Activated naive CD8-positive, alpha-beta T cell treated with anti-CD3 and anti-CD28 coated beads, Interleukin-2, amount 10 ng/mL, durations not matched to agents 7 days and 5 days (primary cell): ENCODE measurements at regions not wholly inside any gene's neighbourhood (a gene's known extent, or its start where the extent isn't known, plus 50 kb on each side); places are given as distances from the start of the nearest gene placed in this dataset.
A peak's percentile ranks its signal among the peaks of the same experiment; 100 is the strongest.

Experiments used
- ATAC-seq: fragments of 150-1000 bp; cut with Tn5 transposase; one replicate; pipeline ENCODE4 v1.10.0; 2021; ENCODE audit warnings: low read depth, moderate library complexity
- POLR2A ChIA-PET: fragments of 350-600 bp; sonication (Branson Sonifier 250); formaldehyde crosslinking; loops from one replicate; lab custom pipeline; 2021; ENCODE audit warnings: antibody characterized with exemption; lab: Charles Lee
- DNase-seq: peaks from one replicate; pipeline ENCODE4 v3.0.0; 2021
- H3K27ac Mint-ChIP-seq: one replicate; pipeline ENCODE4 v1.8.0; 2022; ENCODE audit warnings: mild to moderate bottlenecking, mixed read lengths
- H3K27me3 Mint-ChIP-seq: one replicate; pipeline ENCODE4 v1.8.0; 2022; ENCODE audit warnings: mild to moderate bottlenecking, moderate library complexity, mixed read lengths
- H3K36me3 Mint-ChIP-seq: one replicate; pipeline ENCODE4 v1.8.0; 2021; ENCODE audit warnings: mild to moderate bottlenecking, mixed read lengths
- H3K4me1 Mint-ChIP-seq: one replicate; pipeline ENCODE4 v1.8.0; 2021; ENCODE audit warnings: mixed read lengths
- H3K4me3 Mint-ChIP-seq: one replicate; pipeline ENCODE4 v1.8.0; 2022; ENCODE audit warnings: mild to moderate bottlenecking, moderate library complexity, mixed read lengths
- H3K9me3 Mint-ChIP-seq: one replicate; pipeline ENCODE4 v1.8.0; 2021; ENCODE audit warnings: mixed read lengths

GRCh38 chr12:34387711-34388635 is 365.7 kb downstream of the ALG10 start:
- H3K36me3 Mint-ChIP-seq: no peaks in the 10 kb centered on the region
- H3K9me3 Mint-ChIP-seq: peaks cover 6% of the 10 kb centered on the region
- no peak overlapping the region for H3K27ac Mint-ChIP-seq
- DNase-seq (no peak), ATAC-seq (no peak)
- H3K4me3 Mint-ChIP-seq: no peak overlapping the region
- no peaks in the 10 kb centered on the region for H3K27me3 Mint-ChIP-seq
- no peaks in the 10 kb centered on the region for H3K4me1 Mint-ChIP-seq
- POLR2A ChIA-PET: no interaction called here

GRCh38 chr12:34388636-34389377 is 366.5 kb downstream of the ALG10 start:
- Mint-ChIP-seq H3K9me3 (peaks cover 6% of the 10 kb centered on the region), H3K4me1 (no peaks in the 10 kb centered on the region), H3K36me3 (no peaks in the 10 kb centered on the region), H3K4me3 (no peak overlapping the region), H3K27ac (no peak overlapping the region), H3K27me3 (no peaks in the 10 kb centered on the region)
- DNase-seq (no peak), ATAC-seq (no peak)
- POLR2A ChIA-PET: no interaction called here

GRCh38 chr12:34389378-34390170 is 367.3 kb downstream of the ALG10 start:
- no peaks in the 10 kb centered on the region for H3K36me3 Mint-ChIP-seq
- POLR2A ChIA-PET: no interaction called here

GRCh38 chr12:34390171-34390841 is 368.0 kb downstream of the ALG10 start:
- peaks cover 6% of the 10 kb centered on the region for H3K9me3 Mint-ChIP-seq
- H3K36me3 Mint-ChIP-seq: no peaks in the 10 kb centered on the region
- H3K4me1 Mint-ChIP-seq: no peaks in the 10 kb centered on the region
- POLR2A ChIA-PET: no interaction called here
- H3K4me3 Mint-ChIP-seq: no peak overlapping the region
- ATAC-seq (no peak), DNase-seq (no peak)
- H3K27me3 Mint-ChIP-seq: no peaks in the 10 kb centered on the region
- no peak overlapping the region for H3K27ac Mint-ChIP-seq

More at GRCh38 chr12:34389378-34390170, 367.3 kb downstream of the ALG10 start:
- Mint-ChIP-seq H3K4me1 (no peaks in the 10 kb centered on the region), H3K9me3 (peaks cover 6% of the 10 kb centered on the region), H3K27ac (no peak overlapping the region), H3K4me3 (no peak overlapping the region), H3K27me3 (no peaks in the 10 kb centered on the region)
- ATAC-seq (no peak), DNase-seq (no peak)

- no peak for ATAC-seq
- Mint-ChIP-seq H3K27ac (no peak overlapping the region), H3K4me1 (no peaks in the 10 kb centered on the region), H3K27me3 (no peaks in the 10 kb centered on the region), H3K9me3 (peaks cover 6% of the 10 kb centered on the region), H3K4me3 (no peak overlapping the region), H3K36me3 (no peaks in the 10 kb centered on the region)
- DNase-seq: no peak
- POLR2A ChIA-PET: no interaction called here
Measured at GRCh38 chr12:34390846-34391700, 368.8 kb downstream of the ALG10 start.

DNA sequence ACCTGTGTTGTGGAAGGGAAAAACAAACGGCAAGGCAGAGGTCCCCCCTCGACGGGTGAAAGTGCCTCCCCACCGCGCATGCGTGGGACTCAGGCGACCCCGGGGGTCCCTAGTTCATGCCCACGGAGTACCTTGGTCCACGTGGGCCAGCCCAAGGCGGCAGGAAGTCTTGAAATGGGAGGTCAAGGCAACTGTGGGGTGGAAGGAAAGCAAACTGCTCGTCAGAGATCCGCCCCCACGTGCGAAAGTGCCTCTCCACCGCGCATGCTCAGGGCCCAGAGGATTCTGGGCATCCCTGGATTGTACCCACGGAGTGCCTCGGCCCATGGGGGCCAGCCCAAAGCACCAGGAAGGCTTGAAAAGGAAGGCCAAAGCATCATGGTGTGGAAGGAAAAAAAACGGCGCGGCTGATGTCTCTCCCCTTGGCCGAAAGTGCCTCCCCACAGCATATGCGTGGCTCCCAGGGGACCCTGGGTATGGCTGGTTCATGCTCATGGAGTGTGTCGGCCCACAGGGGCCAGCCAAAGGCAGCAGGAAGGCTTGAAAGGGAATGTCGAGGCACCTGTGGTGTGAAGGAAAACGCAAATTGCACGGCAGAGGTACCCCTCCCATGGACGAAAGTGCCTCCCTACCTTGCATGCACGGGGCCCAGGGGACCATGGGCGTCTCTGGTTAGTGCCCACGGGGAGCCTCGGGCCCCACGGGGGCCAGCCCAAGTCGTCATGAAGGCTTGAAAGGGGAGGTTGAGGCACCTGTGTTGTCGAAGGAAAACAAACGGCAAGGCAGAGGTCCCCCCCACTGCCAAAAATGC is 369.7 kb downstream of the ALG10 start:
- ATAC-seq: no peak
- POLR2A ChIA-PET: no interaction called here
- H3K36me3 Mint-ChIP-seq: no peaks in the 10 kb centered on the region
- no peaks in the 10 kb centered on the region for H3K4me1 Mint-ChIP-seq
- no peak overlapping the region for H3K27ac Mint-ChIP-seq
- peaks cover 6% of the 10 kb centered on the region for H3K9me3 Mint-ChIP-seq
- no peaks in the 10 kb centered on the region for H3K27me3 Mint-ChIP-seq
- no peak overlapping the region for H3K4me3 Mint-ChIP-seq
- no peak for DNase-seq

DNA sequence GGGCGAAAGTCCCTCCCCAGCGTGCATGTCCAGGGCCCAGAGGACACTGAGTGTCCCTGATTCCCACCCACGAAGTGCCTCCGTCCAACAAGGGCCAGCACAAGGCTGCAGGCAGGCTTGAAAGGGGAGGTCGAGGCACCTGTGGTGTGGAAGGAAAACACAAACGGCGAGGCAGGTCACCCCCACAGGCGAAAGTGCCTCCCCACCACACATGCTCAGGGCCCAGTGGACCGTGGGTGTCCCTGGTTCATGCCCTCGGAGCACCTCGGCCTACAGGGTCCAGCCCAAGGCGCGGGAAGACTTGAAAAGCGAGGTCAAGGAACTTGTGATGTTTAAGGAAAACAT is 370.4 kb downstream of the ALG10 start:
- DNase-seq (no peak), ATAC-seq (no peak)
- no peak overlapping the region for H3K4me3 Mint-ChIP-seq
- no peak overlapping the region for H3K27ac Mint-ChIP-seq
- no peaks in the 10 kb centered on the region for H3K4me1 Mint-ChIP-seq
- POLR2A ChIA-PET: no interaction called here
- H3K27me3 Mint-ChIP-seq: no peaks in the 10 kb centered on the region
- no peaks in the 10 kb centered on the region for H3K36me3 Mint-ChIP-seq
- peaks cover 6% of the 10 kb centered on the region for H3K9me3 Mint-ChIP-seq

DNA sequence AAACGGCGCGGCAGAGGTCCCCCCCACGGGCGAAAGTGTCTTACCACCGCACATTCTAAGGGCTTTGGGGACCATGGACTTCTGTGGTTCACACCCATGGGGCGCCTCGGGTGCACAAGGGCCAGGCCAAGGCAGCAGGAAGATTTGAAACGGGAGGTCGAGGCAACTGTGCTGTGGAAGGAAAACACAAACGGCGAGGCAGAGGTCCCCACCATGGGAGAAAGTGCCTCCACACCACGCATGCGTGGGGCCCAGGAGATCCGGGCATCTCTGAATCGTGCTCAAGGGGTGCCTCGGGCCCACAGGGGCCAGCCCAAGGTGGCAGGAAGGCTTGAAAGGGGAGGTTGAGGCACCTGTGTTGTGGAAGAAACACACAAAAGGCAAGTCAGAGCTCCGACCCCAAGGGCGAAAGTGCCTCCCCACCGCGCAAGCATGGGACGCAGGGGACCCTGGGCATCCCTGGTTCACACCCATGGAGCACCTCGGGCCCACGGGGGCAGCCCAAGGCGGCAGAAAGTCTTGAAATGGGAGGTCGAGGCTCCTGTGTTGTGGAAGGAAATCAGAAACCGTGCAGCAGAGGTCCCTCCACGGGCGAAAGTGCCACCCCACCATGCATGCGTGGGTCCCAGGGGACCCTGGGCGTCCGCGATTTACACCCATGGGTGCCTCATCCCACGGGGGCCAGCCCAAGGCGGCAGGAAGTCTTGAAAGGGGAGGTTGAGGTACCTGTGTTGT is 371.0 kb downstream of the ALG10 start:
- Mint-ChIP-seq H3K4me3 (no peak overlapping the region), H3K27me3 (no peaks in the 10 kb centered on the region), H3K36me3 (no peaks in the 10 kb centered on the region), H3K9me3 (peaks cover 6% of the 10 kb centered on the region), H3K27ac (no peak overlapping the region), H3K4me1 (no peaks in the 10 kb centered on the region)
- DNase-seq: peak; percentile 9
- no peak for ATAC-seq
- POLR2A ChIA-PET: no interaction called here

DNA sequence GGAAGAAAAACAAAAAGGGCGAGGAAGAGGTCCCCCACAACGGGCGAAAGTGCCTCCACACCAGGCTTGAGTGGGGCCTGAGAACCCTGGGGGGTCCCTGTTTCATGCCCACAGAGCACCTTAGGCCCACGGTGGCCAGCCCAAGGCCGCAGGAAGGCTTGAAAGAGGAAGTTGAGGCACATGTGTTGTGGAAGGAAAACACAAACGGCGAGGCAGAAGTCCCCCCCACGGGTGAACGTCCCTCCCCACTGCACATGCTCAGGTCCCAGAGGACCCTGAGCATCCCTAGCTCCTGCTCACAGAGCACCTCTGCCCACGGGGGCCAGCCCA is 371.5 kb downstream of the ALG10 start:
- Mint-ChIP-seq H3K27ac (no peak overlapping the region), H3K9me3 (peaks cover 6% of the 10 kb centered on the region), H3K36me3 (no peaks in the 10 kb centered on the region), H3K4me1 (no peaks in the 10 kb centered on the region), H3K27me3 (no peaks in the 10 kb centered on the region), H3K4me3 (no peak overlapping the region)
- ATAC-seq (no peak), DNase-seq (no peak)
- POLR2A ChIA-PET: no interaction called here

DNA sequence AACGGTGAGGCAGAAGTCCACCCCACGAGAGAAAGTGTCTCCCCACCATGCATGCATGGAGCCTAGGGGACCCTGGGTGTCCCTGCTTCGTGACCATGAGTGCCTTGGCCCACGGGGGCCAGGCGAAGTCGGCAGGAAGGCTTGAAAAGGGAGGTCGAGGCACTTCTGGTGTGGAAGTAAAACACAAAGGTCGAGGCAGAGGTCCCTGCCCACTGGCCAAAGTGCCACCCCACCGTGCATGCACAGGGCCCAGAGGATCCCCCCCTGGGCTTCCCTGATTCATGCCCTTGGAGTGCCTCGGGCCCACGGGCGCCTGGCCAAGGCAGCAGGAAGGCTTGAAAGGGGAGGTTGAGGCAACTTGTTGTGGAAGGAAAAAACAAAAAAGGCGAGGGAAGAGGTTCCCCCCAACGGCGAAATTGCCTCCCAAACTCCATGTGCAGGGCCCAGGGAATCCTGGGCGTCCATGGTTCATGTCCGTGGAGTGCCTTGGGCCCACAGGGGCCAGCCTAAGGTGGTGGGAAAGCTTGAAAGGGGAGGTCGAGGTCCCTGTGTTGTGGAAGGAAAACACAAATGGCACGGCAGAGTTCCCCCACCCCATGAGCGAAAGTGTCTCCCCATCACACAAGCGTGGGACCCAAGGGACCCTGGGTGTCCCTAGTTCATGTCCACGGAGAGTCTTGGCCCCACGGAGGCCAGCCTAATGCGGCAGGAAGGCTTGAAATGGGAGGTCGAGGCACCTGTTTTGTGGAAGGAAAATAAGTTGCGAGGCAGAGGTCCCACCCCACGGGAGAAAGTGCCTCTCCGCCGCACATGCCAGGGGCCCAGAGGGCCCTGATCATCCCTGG is 372.1 kb downstream of the ALG10 start:
- H3K4me1 Mint-ChIP-seq: no peaks in the 10 kb centered on the region
- H3K9me3 Mint-ChIP-seq: peaks cover 6% of the 10 kb centered on the region
- DNase-seq (peak; percentile 8), ATAC-seq (no peak)
- POLR2A ChIA-PET: no interaction called here
- H3K36me3 Mint-ChIP-seq: no peaks in the 10 kb centered on the region
- no peak overlapping the region for H3K4me3 Mint-ChIP-seq
- no peaks in the 10 kb centered on the region for H3K27me3 Mint-ChIP-seq
- H3K27ac Mint-ChIP-seq: no peak overlapping the region
